GM23338 (cell line): ENCODE measurements at regions not wholly inside any gene's neighbourhood (a gene's known extent, or its start where the extent isn't known, plus 50 kb on each side); places are given as distances from the start of the nearest gene placed in this dataset.

Source experiments
- CREB1 ChIP-seq: fragments of 250-450 bp; sonication (Bioruptor Pico); IDR thresholded peaks from 2 replicates; pipeline ENCODE4 v1.5.0; 2020; ENCODE audit warnings: low read depth, mild to moderate bottlenecking, moderate library complexity
- CTCF ChIP-seq, 2 experiments: fragments of 200-600 bp in 1 of 2; sonication (generic) in 1 of 2; conservative IDR thresholded peaks; 2 replicates each; pipeline versions ENCODE4 v1.5.1 to v1.6.1; 2016 to 2017; ENCODE audit warnings: antibody characterized with exemption in 2 of 2, low read depth in 2 of 2, mild to moderate bottlenecking in 2 of 2, moderate library complexity in 1 of 2
- ETS1 ChIP-seq: IDR thresholded peaks from 2 replicates; pipeline ENCODE4 v1.6.1; 2016; ENCODE audit warnings: antibody characterized with exemption
- EZH2 ChIP-seq: fragments of 200-600 bp; sonication (generic); IDR thresholded peaks from one replicate; pipeline ENCODE4 v1.8.0; 2017; ENCODE audit warnings: antibody characterized with exemption, mild to moderate bottlenecking, low read depth; ENCODE audit not compliant: unreplicated experiment
- EZH2phosphoT487 ChIP-seq: fragments of 200-600 bp; sonication (generic); IDR thresholded peaks from one replicate; pipeline ENCODE4 v1.8.1; 2018; ENCODE audit warnings: antibody characterized with exemption; ENCODE audit not compliant: unreplicated experiment
- JUNB ChIP-seq: IDR thresholded peaks from one replicate; pipeline ENCODE4 v1.6.1; 2016; ENCODE audit warnings: antibody characterized with exemption; ENCODE audit not compliant: unreplicated experiment
- NANOG ChIP-seq: IDR thresholded peaks from 2 replicates; pipeline ENCODE4 v1.6.1; 2016; ENCODE audit warnings: antibody characterized with exemption, borderline replicate concordance
- POLR2AphosphoS5 ChIP-seq: IDR thresholded peaks from 2 replicates; pipeline ENCODE4 v1.6.1; 2016; ENCODE audit warnings: antibody characterized with exemption, low read depth
- REST ChIP-seq: IDR thresholded peaks from one replicate; pipeline ENCODE4 v1.6.1; 2018; ENCODE audit warnings: antibody characterized with exemption; ENCODE audit not compliant: unreplicated experiment
- ZNF114 ChIP-seq: fragments of 250-450 bp; sonication (Bioruptor Pico); IDR thresholded peaks from 2 replicates; pipeline ENCODE4 v1.5.0; 2020; ENCODE audit warnings: mild to moderate bottlenecking, moderate library complexity

- no peak for TF ChIP-seq CTCF (conservative IDR thresholded peaks at IDR 0.05; ENCODE audit: low read depth in 2 of 2)
- no peak for TF ChIP-seq POLR2AphosphoS5
- TF ChIP-seq REST: no peak
- TF ChIP-seq NANOG: no peak
- no peak for TF ChIP-seq CREB1 (CRISPR knock-in tag)
- TF ChIP-seq ETS1: no peak
- no peak for TF ChIP-seq JUNB
- no peak for TF ChIP-seq ZNF114 (CRISPR knock-in tag)
- no peak for TF ChIP-seq EZH2
- TF ChIP-seq EZH2phosphoT487: no peak
Observed at GRCh38 chr14:27917896-27918295, 848.7 kb upstream of the FOXG1 start.
